Stimulated activated naive CD8-positive, alpha-beta T cell treated with anti-CD3 and anti-CD28 coated beads, Interleukin-15, Interleukin-2, amounts not matched to agents 100 ng/mL and 50 ng/mL, for 24 hours (primary cell): ENCODE measurements at regions not wholly inside any gene's neighbourhood (a gene's known extent, or its start where the extent isn't known, plus 50 kb on each side); places are given as distances from the start of the nearest gene placed in this dataset.

Experiments
- H3K27ac Mint-ChIP-seq: one replicate; pipeline ENCODE4 v1.8.0; 2021; ENCODE audit warnings: mild to moderate bottlenecking, mixed read lengths
- H3K27me3 Mint-ChIP-seq: one replicate; pipeline ENCODE4 v1.8.0; 2021; ENCODE audit warnings: mixed read lengths
- H3K36me3 Mint-ChIP-seq: one replicate; pipeline ENCODE4 v1.8.0; 2021; ENCODE audit warnings: low read depth, mixed read lengths
- H3K4me1 Mint-ChIP-seq: one replicate; pipeline ENCODE4 v1.8.0; 2021; ENCODE audit warnings: low read depth, mixed read lengths
- H3K4me3 Mint-ChIP-seq: one replicate; pipeline ENCODE4 v1.8.0; 2021; ENCODE audit warnings: mild to moderate bottlenecking, mixed read lengths
- H3K9me3 Mint-ChIP-seq: one replicate; pipeline ENCODE4 v1.8.0; 2021; ENCODE audit warnings: mixed read lengths

GRCh38 chr9:26695298-26695622 is 197.3 kb downstream of the CAAP1 start:
- Mint-ChIP-seq H3K27ac (no peak overlapping the region), H3K4me3 (no peak overlapping the region), H3K9me3 (peaks cover 17% of the 10 kb centered on the region), H3K4me1 (no peaks in the 10 kb centered on the region), H3K36me3 (no peaks in the 10 kb centered on the region), H3K27me3 (peaks cover 3% of the 10 kb centered on the region)

DNA sequence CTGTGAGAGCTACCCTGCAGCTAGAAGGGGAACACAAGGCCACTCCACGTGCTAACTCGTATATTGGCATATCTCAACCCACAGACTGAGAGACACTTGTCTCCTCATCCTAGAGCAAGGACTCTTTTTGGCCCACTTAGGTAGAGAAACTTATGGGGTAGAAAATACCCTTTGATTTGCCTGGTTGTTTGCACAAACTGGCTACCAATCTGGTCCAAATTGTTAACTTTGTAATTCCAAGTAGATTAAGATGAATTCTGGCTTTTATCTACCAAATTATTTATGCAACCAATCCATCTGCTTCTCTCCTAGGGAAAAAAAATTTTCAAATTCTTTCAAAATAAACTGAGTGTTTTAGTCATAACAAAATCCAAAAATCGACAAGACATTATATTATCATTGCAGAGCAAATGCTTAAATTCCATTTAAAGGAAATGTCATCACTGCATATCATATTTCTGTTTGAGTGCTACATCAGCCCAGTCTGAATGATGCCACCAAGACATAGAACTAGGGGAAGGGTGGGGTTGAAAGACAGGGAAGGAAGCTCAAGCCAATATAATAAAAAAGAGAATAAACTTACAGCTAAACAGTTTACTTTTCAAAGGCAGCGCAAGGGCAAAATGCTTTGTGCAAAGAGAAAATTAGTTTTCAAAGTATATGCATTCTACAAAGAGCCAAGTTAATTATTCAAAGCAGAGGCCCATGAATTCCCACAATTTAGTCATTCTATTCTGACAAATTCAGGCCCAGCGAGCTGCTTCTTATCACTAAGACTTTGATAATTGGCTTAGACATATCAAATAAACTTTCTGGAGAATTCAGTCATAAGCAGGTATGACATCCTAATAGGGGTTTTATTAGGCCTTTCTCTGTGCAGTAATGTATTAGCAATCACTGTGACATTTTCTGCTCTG is 198.0 kb downstream of the CAAP1 start:
- Mint-ChIP-seq H3K27ac (no peak overlapping the region), H3K4me3 (no peak overlapping the region), H3K4me1 (no peaks in the 10 kb centered on the region), H3K36me3 (no peaks in the 10 kb centered on the region), H3K9me3 (peaks cover 15% of the 10 kb centered on the region), H3K27me3 (peaks cover 3% of the 10 kb centered on the region)

DNA sequence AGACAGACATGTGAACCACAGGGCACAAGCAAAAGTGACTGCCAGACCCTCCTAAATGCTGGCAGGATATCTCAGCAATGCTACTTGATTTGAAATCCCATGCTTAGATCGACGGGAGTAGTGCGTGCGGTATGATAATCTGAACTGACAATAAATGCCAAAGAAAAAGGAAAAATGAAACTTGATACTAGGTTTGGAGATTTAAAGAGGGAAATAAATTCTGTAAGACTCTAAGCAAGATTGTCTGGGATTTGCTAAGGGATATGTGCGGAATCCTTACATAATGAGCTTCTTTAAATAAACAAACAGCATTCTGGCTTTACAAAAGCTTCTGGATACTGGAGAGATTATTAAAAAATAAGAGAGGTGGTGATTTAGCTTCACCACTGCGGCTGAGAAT is 203.6 kb downstream of the CAAP1 start:
- Mint-ChIP-seq H3K27ac (no peak overlapping the region), H3K4me1 (no peaks in the 10 kb centered on the region), H3K9me3 (no peaks in the 10 kb centered on the region), H3K4me3 (no peak overlapping the region), H3K27me3 (peaks cover 12% of the 10 kb centered on the region), H3K36me3 (no peaks in the 10 kb centered on the region)

- Mint-ChIP-seq H3K9me3 (no peaks in the 10 kb centered on the region), H3K4me3 (no peak overlapping the region), H3K27ac (no peak overlapping the region), H3K27me3 (peaks cover 12% of the 10 kb centered on the region), H3K36me3 (no peaks in the 10 kb centered on the region), H3K4me1 (no peaks in the 10 kb centered on the region)
Measured at GRCh38 chr9:26687421-26687820, 205.2 kb downstream of the CAAP1 start.

- H3K4me3 Mint-ChIP-seq: no peak overlapping the region
- H3K4me1 Mint-ChIP-seq: no peaks in the 10 kb centered on the region
- no peaks in the 10 kb centered on the region for H3K9me3 Mint-ChIP-seq
- H3K27ac Mint-ChIP-seq: no peak overlapping the region
- H3K27me3 Mint-ChIP-seq: peaks cover 17% of the 10 kb centered on the region
- no peaks in the 10 kb centered on the region for H3K36me3 Mint-ChIP-seq
Measured at GRCh38 chr9:26685818-26686217, 206.8 kb downstream of the CAAP1 start.

DNA sequence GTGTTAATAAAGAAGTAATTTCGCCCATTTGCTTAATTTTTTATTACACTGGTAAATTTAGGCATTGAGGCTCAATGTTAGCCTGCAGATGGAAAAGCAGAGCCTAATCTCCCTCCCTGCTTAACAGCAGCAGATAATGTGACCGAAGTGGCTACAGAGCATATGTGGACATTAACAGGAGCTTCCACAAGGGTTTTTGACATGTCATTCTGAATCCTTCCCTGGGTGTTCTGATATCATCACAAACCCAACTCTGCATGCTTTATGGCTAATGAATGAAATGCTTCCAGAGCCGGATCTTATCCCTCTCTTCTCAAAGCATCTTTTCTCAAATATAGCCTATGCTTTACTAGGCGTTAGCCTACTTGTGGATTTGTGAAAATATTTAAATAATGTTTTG is 208.6 kb downstream of the CAAP1 start:
- Mint-ChIP-seq H3K27me3 (peaks cover 18% of the 10 kb centered on the region), H3K36me3 (no peaks in the 10 kb centered on the region), H3K4me3 (no peak overlapping the region), H3K27ac (no peak overlapping the region), H3K4me1 (no peaks in the 10 kb centered on the region), H3K9me3 (no peaks in the 10 kb centered on the region)

- Mint-ChIP-seq H3K4me3 (no peak overlapping the region), H3K9me3 (no peaks in the 10 kb centered on the region), H3K4me1 (no peaks in the 10 kb centered on the region), H3K27ac (no peak overlapping the region), H3K36me3 (no peaks in the 10 kb centered on the region), H3K27me3 (peaks cover 15% of the 10 kb centered on the region)
Measured at GRCh38 chr9:26682796-26683496, 209.7 kb downstream of the CAAP1 start.

- Mint-ChIP-seq H3K36me3 (no peaks in the 10 kb centered on the region), H3K27me3 (peaks cover 15% of the 10 kb centered on the region), H3K4me1 (no peaks in the 10 kb centered on the region), H3K9me3 (peaks cover 4% of the 10 kb centered on the region), H3K27ac (no peak overlapping the region), H3K4me3 (no peak overlapping the region)
Measured at GRCh38 chr9:26682041-26682440, 210.6 kb downstream of the CAAP1 start.

GRCh38 chr9:26677965-26678706 is 214.5 kb downstream of the CAAP1 start:
- H3K4me3 Mint-ChIP-seq: no peak overlapping the region
- no peak overlapping the region for H3K27ac Mint-ChIP-seq
- peaks cover 10% of the 10 kb centered on the region for H3K27me3 Mint-ChIP-seq
- H3K4me1 Mint-ChIP-seq: no peaks in the 10 kb centered on the region
- peaks cover 4% of the 10 kb centered on the region for H3K9me3 Mint-ChIP-seq
- no peaks in the 10 kb centered on the region for H3K36me3 Mint-ChIP-seq

GRCh38 chr9:26675035-26675434 is 217.6 kb downstream of the CAAP1 start:
- Mint-ChIP-seq H3K27me3 (peaks cover 4% of the 10 kb centered on the region), H3K27ac (no peak overlapping the region), H3K4me3 (no peak overlapping the region), H3K4me1 (no peaks in the 10 kb centered on the region), H3K9me3 (peaks cover 4% of the 10 kb centered on the region), H3K36me3 (no peaks in the 10 kb centered on the region)

GRCh38 chr9:26673261-26673660 is 219.3 kb downstream of the CAAP1 start:
- no peaks in the 10 kb centered on the region for H3K4me1 Mint-ChIP-seq
- H3K27me3 Mint-ChIP-seq: peaks cover 4% of the 10 kb centered on the region
- H3K4me3 Mint-ChIP-seq: no peak overlapping the region
- peaks cover 4% of the 10 kb centered on the region for H3K9me3 Mint-ChIP-seq
- H3K27ac Mint-ChIP-seq: no peak overlapping the region
- no peaks in the 10 kb centered on the region for H3K36me3 Mint-ChIP-seq

DNA sequence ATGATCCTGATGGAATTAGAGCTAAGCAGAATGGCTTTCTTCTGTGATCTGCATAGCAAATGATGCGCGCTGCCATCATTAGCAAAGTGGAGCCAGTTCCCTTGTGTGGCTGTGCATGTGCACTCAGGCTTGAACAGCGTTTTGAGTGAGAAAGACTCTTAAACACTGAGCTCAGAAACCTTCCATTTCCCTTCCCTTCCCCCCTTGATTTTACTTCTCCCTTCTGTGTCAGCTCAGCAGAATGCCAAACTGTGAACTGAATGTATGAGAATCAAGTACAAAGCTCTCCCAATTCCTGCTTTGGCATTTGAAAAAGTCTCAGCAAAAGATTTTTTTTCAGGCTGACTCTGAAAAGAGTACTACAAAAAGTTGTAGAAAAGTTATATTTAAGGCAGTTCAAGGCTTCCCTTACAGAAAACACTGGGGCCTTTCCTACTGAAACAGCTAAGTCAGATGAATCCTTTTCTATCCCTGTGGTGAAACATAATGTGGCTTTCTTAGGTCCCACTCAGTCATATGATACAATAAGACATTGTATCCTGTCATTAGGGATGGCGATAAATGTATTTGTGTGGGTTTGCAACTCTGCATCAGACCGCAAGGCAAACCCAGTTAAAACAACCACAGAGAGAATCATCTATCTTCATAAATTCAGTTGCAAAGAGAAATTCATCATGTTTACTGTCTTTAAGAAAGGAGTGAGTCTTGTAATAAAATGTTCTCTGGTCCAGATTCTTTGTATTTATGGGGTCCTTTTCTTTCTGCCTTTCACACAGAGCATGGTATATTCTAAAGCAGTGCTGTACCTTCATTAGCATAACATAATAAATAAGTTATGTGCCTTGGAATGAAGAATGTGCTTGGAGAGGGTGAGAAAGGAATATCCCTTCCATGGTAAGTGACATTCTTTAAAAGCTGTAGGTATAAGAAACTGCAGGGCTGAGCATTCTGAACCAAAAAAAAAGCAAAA is 222.6 kb downstream of the CAAP1 start:
- H3K27me3 Mint-ChIP-seq: peaks cover 4% of the 10 kb centered on the region
- H3K27ac Mint-ChIP-seq: no peak overlapping the region
- H3K4me1 Mint-ChIP-seq: no peaks in the 10 kb centered on the region
- H3K4me3 Mint-ChIP-seq: no peak overlapping the region
- no peaks in the 10 kb centered on the region for H3K9me3 Mint-ChIP-seq
- H3K36me3 Mint-ChIP-seq: no peaks in the 10 kb centered on the region

- no peak overlapping the region for H3K27ac Mint-ChIP-seq
- no peaks in the 10 kb centered on the region for H3K36me3 Mint-ChIP-seq
- no peaks in the 10 kb centered on the region for H3K27me3 Mint-ChIP-seq
- no peaks in the 10 kb centered on the region for H3K4me1 Mint-ChIP-seq
- no peak overlapping the region for H3K4me3 Mint-ChIP-seq
- no peaks in the 10 kb centered on the region for H3K9me3 Mint-ChIP-seq
Measured at GRCh38 chr9:26667882-26668281, 224.7 kb downstream of the CAAP1 start.

DNA sequence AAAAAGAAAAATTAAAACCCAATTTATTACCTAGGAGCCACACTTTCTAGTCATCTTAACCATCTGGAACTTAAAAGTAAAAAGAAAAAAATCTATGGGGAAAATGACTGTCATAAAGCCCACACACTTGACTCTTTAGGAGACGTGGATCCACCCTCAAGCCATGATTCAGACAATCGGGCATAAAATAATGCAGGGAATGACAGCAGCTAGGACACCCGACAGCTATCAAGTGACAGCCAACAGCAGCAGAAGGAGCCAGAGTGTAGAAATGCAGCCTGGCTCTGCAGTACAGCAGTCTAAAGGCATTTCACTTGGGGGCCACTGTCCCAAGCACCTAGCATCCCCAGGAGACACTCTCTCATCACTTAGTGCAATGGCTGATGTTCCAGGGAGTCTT is 226.9 kb downstream of the CAAP1 start:
- H3K4me3 Mint-ChIP-seq: no peak overlapping the region

More for the DNA sequence above, 226.9 kb downstream of the CAAP1 start:
- Mint-ChIP-seq H3K9me3 (peaks cover 3% of the 10 kb centered on the region), H3K27me3 (no peaks in the 10 kb centered on the region), H3K4me1 (no peaks in the 10 kb centered on the region), H3K27ac (no peak overlapping the region), H3K36me3 (no peaks in the 10 kb centered on the region)
